Colon (tissue), 2 donors: ENCODE measurements at regions not wholly inside any gene's neighbourhood (a gene's known extent, or its start where the extent isn't known, plus 50 kb on each side); places are given as distances from the start of the nearest gene placed in this dataset.

Source experiments
- FAIRE-seq: peaks from 2 replicates; lab custom pipeline; 2012; peaks lifted over from hg19 to GRCh38; lab: Jason Lieb, UNC
- donor health status: control.
- donor health status: control.

DNA sequence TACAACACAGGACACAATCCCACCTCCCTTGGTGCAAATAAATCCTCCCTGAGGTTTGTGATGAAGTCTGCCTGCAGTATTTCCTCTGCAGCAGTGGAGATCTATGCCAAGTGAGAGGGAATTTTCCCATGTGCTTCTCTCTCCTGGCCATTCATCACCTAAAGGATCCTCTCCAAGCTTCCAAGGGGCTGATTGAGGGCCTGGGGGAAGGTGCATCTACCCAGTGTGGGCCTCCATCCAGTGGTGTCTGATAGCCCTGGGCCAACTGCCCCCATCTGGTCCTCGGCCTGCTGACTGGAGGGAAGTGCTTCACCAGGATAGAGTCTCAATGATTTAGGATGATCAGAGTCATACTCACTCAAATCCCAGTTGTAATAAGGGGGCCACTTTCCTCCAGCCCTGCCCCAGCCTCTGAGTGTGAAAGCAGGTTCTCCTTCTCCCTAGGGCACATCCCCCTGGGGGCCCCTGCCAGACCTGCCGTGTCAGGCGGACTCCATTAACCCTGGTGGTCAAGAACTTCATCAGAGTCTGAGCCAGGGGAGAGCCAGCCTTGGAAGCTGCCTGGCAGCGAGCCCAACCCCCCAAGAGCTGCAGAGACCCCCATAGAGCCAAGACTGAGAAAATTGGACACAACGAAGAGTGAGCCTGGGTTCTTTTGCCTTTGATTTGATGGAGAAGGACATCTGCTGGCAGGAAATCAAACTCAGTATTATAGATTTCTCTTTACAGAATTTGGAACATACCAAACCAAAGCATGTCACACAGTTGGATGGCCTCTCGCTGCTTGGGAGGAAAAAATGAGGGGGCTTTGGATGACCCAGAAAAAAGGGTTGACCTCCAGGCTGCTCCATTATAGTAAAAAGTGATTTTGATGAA is 509.6 kb downstream of the CMPK2 start:
- no peak for FAIRE-seq

DNA sequence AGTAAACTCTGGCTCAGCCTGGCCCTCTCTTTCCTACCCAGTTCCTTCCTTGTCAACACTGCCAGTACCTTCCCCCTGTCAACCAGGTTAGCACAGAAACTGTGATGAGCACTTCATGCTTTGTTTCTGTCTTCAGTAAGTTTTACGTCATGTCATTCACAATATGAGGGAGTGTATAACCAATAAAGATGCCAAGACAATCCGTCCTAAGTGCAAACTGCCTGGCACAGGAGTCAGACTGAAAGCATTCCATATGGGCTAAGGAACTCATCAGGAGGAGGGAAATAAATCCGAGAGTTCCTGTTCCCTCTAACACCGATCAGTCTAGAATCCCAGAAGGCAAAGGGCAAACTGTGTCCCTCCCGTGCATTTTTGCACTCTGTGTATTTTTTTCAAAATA is 507.2 kb downstream of the CMPK2 start:
- no peak for FAIRE-seq

DNA sequence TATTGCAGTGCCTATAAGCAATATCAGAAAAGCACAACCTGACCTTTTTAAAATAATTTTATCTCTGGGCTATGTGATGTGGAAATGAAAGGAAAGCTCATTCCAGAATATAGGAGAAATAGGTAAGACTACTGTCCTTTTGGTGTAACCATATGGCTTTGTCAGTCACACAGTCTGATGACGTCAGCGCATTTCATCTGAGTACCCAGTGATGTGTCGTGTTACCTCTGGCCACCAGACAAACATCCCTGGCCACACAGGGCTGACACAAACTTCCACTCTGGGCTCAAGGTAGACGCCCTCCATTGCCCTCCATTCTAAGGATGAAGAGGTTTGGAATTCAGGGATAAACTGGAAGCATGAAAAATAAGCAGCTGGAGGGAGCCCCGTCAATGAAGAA is 506.7 kb downstream of the CMPK2 start:
- no peak for FAIRE-seq

- no peak for FAIRE-seq
Observed at GRCh38 chr2:6359964-6360363, 505.7 kb downstream of the CMPK2 start.

- FAIRE-seq, result no peak
Observed at GRCh38 chr2:6362671-6363450, 502.8 kb downstream of the CMPK2 start.

DNA sequence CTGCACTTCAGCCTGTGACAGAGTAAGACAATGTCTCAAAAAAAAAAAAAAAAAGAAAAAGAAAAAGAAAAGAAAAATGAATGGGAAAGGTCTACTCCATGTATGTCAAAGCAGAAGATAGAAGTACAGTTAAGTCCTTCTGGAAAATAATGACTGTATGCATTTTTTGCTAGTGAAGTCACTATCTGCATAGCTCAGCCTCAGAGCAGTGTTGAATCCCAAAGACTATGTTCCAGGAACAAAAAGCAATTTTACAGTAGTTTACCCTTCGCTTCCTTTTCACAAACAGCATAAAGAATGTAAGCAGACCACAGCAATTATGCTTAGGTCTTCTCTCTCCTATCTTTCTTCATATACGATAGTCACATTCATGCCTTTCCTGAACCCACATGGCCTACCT is 497.4 kb downstream of the CMPK2 start:
- FAIRE-seq, result no peak

GRCh38 chr2:6369266-6369665 is 496.4 kb downstream of the CMPK2 start:
- FAIRE-seq, result peak; percentile 31

DNA sequence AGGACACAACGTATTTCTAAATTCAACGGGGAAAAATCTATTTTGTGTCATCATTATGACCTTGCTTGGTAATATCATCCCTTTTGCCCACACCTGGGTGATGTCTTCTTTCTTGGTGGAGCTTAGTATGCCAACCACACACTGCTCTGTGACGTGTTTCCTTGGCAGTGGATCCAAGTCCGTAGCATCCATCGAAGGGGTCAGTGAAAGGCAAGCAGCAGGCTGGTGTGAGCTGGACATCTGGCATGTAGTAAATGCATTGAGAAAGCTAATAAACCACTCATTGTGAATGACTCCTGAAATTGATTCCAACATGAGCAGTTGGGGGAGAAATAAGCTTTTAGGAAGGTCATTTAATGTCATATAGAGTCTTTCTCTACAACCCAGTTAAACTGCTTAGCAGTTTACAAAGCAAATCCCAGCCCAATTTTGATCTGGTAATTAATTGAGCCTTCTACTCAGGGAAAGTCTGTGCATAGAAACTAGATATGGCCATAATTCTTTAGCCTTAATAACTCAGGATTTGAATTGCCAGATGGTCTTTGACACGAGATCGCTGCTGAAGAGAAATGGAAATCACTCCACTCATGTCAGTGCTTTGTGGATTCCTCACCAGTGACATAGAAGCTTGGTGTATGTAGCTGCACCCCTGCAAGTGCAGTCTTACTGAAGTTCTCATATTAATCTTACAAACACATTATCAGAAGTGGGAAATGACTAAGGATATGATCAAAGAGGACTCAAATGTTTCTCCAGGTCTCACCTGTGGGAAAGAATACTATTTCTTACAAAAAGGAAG is 494.8 kb downstream of the CMPK2 start:
- no peak for FAIRE-seq

- peak; percentile 57 for FAIRE-seq
Observed at GRCh38 chr2:6372317-6372901, 493.3 kb downstream of the CMPK2 start.

DNA sequence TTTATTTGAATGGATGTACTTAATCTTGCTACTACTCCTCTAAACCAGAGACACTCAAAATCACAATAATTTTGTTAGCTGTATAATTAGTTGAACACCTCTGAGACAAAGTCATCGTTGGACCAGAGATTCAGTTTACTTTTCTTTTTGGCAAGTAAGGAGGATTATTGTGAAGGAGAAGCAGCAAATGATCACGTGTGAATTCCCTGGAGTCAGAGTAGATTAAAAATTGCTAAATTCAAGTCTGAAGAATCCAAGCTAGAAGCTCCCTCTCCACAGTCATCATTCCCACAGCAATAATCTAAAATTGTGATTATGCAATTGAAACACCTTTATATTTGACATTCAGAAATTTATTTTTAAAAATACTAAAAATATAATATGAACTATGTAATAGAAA is 484.4 kb downstream of the CMPK2 start:
- no peak for FAIRE-seq

DNA sequence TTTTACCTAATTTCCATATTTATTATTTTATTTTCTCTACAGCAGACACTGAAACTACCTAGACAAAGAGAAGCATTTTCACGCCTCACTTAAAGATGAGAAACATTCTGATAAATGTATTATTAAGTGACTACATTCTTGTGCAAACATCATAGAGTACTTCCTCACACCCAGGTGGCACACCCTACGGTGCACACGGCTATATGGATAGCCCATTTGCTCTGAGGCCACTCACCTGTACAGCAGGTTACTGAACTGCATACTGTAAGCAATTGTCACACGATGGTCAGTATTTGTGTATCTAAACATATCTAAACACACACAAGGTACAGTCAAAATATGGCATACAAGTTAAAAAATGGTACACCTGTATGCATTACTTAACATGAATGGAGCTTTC is 481.4 kb downstream of the CMPK2 start:
- no peak for FAIRE-seq

- no peak for FAIRE-seq
Observed at GRCh38 chr2:6392354-6392753, 473.4 kb downstream of the CMPK2 start.

- FAIRE-seq, result no peak
Observed at GRCh38 chr2:6392966-6393365, 472.7 kb downstream of the CMPK2 start.

DNA sequence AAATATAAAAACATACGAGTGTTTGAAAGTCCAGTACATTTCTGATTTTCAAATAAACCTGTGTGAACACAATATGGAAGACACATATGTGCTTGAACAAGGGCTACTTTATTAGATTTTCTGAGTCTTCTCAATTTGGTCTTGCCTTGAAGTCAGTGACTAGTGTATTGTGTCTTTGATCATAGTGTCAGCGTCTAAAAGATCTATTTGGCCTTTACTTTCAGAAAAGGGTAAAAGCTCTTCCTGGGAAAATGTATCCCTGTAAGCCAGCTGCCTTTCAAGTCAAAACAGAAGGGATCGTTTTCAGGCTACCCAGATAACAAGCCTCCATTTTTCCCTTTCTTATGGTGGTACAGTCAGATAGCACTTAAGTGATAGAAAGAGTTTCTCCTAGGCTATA is 471.9 kb downstream of the CMPK2 start:
- no peak for FAIRE-seq

DNA sequence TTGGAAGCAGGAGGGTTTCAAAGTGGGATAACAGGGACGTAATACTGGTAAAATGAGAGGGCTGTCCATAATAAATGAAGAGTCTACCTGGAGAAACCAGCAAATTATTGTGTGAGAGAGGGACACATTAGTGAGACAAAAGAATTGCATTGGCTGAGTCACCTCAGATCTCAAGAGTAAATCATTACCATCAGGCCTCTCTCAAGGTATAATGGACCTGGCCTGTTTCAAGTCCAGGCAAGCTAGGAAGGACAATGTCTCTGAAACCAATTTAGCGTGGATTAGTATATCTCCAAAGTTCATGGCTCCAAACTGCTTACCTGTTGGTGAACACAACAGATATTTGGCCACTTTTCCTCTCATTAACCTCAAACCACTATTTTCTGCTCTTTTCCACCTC is 471.4 kb downstream of the CMPK2 start:
- FAIRE-seq, result no peak

GRCh38 chr2:6398421-6398820 is 467.3 kb downstream of the CMPK2 start:
- no peak for FAIRE-seq

GRCh38 chr2:6401301-6401700 is 464.4 kb downstream of the CMPK2 start:
- FAIRE-seq, result no peak

DNA sequence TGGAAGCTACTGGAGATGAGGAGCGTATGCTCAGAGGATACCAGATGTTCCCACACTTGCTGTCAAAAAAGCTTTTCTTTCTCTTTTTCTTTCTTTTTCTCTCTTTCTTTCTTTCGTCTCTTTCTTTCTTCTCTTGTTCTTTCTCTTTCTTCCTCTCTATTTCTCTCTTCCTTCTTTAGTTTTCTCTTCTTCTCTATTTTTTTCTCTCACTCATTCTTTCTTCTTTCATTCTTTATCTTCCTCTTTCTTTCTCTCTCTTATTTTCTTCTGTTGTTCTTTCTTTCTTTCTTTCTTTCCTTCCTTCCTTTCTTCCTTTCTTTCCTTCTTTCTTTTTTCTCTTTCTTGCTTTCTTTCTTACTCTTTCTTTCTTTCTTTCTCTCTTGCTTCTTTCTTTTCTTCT is 457.6 kb downstream of the CMPK2 start:
- FAIRE-seq, result no peak

DNA sequence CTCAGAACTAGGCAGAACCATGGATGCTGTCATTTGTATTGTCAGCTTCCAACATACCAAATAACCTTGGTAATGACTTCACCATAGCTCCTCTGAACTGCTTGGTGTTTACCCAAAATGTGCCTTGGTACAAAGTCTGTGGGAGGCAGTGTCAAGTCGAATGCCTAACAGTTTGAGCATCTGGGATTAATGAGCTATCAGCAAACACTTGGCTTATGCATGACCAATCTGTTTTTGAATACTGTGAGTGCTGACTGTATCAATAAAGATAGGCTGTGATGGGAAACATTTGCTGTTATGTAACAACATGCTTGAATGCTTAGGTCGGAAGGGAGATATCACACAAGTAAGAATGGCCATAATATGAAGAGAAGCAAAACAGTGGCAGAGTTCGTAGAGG is 455.4 kb downstream of the CMPK2 start:
- FAIRE-seq, result no peak

DNA sequence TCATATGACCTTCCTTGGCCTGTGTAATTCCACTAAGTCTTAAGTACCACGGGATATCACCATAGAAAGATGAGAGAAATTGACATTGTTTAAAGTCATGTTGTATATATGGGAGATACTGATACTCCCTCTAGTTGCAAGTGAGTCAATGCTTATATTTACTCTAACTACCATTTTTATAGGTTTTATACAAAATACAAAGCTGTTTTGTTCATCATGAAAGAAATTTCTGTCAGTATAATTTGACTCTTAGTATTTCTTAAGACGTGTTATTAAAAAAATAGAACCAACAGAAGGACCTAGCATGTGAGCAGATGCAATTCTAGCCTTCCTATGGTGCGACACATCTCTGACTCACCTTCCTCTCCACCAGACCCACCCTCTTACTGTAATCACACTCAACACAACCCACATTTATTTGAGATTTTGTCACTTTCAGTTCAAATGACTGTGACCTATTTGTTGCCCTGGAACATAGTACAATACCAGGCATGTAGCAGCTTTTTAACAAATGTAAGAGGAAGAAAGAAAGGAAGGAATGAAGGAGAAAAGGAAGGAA is 453.1 kb downstream of the CMPK2 start:
- FAIRE-seq, result no peak

DNA sequence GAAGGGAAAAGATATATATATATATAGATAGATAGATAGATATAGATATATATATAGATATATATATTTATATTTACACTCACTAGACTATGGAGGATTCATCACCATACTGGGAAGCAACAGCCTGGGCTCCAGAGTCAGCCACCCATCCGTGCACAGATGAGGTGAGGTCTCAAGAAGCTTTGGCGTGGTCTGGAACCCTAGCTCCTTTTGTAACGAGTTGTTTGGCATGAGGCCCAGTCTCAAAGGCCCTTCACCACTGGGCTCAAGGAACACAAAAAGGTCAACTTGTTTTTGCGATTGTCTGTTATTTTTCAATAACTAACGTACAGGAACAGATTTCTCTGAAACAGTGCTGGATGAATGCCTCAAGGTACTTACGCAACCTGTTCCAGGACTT is 448.7 kb downstream of the CMPK2 start:
- no peak for FAIRE-seq

DNA sequence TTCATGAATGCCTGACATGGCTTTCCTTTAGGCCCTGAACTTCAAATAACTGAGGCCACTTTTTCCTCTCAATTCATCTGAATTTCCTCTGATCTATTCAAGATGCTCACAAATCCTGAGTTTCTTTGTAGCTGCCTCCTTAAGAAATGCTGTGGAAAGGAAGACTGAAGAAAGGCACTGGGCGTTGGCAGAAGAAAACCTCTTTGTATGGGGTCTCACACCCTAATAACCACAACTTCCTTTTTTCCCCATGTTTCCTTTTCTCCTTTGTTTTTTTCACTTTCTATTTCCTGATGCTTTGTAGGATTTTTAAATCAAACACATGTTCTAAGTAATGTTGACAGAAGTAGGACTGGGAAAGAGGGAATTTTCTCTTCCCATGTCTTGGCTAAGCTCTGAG is 447.4 kb downstream of the CMPK2 start:
- FAIRE-seq, result no peak
